CD14-positive monocyte (primary cell): ENCODE measurements at regions not wholly inside any gene's neighbourhood (a gene's known extent, or its start where the extent isn't known, plus 50 kb on each side); places are given as distances from the start of the nearest gene placed in this dataset.

Source experiments
- DNase-seq, 3 donors: peaks; one replicate each; pipeline ENCODE4 v3.0.0-alpha.2; 2011 to 2022
- H2AFZ ChIP-seq: 2 replicates; pipeline ENCODE4 v1.6.0; 2012; ENCODE audit warnings: mild to moderate bottlenecking, low read depth, low read length, inconsistent platforms; ENCODE audit not compliant: insufficient read depth, poor library complexity, severe bottlenecking
- H3K27ac ChIP-seq, 2 donors: 1 replicate in 1 of 2; 2 replicates in 1 of 2; pipeline ENCODE4 v1.5.1; 2012 to 2013; ENCODE audit warnings: low read length in 2 of 2, control low read depth in 1 of 2, inconsistent platforms in 1 of 2, low read depth in 1 of 2, mild to moderate bottlenecking in 1 of 2
- H3K27me3 ChIP-seq, 2 donors: one replicate each; pipeline versions ENCODE4 v1.6.0 to v1.6.1; 2011 to 2013; ENCODE audit warnings: low read length in 2 of 2; ENCODE audit not compliant: control insufficient read depth in 2 of 2, insufficient read depth in 2 of 2
- H3K36me3 ChIP-seq, 2 donors: replicated peaks in 1 of 2; 1 replicate in 1 of 2; 2 replicates in 1 of 2; pipeline versions ENCODE4 v1.5.1 to v1.6.1; 2012 to 2013; ENCODE audit warnings: low read length in 2 of 2, control low read depth in 1 of 2, inconsistent platforms in 1 of 2, mild to moderate bottlenecking in 1 of 2; ENCODE audit not compliant: insufficient read depth in 2 of 2, control insufficient read depth in 1 of 2
- H3K4me1 ChIP-seq, 2 donors: 1 replicate in 1 of 2; 2 replicates in 1 of 2; pipeline versions ENCODE4 v1.5.1 to v1.6.1; 2012 to 2013; ENCODE audit warnings: low read length in 2 of 2, control low read depth in 1 of 2, inconsistent platforms in 1 of 2, mild to moderate bottlenecking in 1 of 2, moderate library complexity in 1 of 2; ENCODE audit not compliant: insufficient read depth in 2 of 2, control insufficient read depth in 1 of 2
- H3K4me2 ChIP-seq: replicated peaks from 2 replicates; pipeline ENCODE3; 2012; ENCODE audit warnings: low read length, moderate library complexity, mild to moderate bottlenecking; ENCODE audit not compliant: poor library complexity, severe bottlenecking; ENCODE audit errors: extremely low read depth
- H3K4me3 ChIP-seq, 3 experiments: fragments of 200-600 bp in 1 of 3; sonication (generic) in 1 of 3; replicated peaks in 1 of 3; 1 replicate in 2 of 3; 2 replicates in 1 of 3; pipeline ENCODE4 v1.5.1; 2011 to 2013; ENCODE audit warnings: low read length in 3 of 3, mild to moderate bottlenecking in 3 of 3, control low read depth in 2 of 3, low read depth in 2 of 3, inconsistent platforms in 1 of 3, moderate library complexity in 1 of 3
- H3K79me2 ChIP-seq: 2 replicates; pipeline ENCODE4 v1.6.0; 2012; ENCODE audit warnings: mild to moderate bottlenecking, control low read depth, inconsistent platforms, low read length, moderate library complexity; ENCODE audit not compliant: insufficient read depth
- H3K9ac ChIP-seq: 2 replicates; pipeline ENCODE4 v1.6.0; 2017; ENCODE audit warnings: low read length, mild to moderate bottlenecking; ENCODE audit not compliant: insufficient read depth, poor library complexity, severe bottlenecking
- H3K9me3 ChIP-seq, 2 donors: replicated peaks in 1 of 2; 1 replicate in 1 of 2; 2 replicates in 1 of 2; pipeline versions ENCODE4 v1.5.1 to v1.6.1; 2012 to 2013; ENCODE audit warnings: low read length in 2 of 2, control low read depth in 1 of 2; ENCODE audit not compliant: control insufficient read depth in 1 of 2, insufficient read depth in 1 of 2
- H4K20me1 ChIP-seq: 2 replicates; pipeline ENCODE4 v1.6.0; 2012; ENCODE audit warnings: mild to moderate bottlenecking, low read length, control low read depth, moderate library complexity; ENCODE audit not compliant: insufficient read depth
- H3K27ac Mint-ChIP-seq, 7 donors: one replicate each; pipeline ENCODE4 v1.8.0; 2020; ENCODE audit warnings: mild to moderate bottlenecking in 7 of 7, mixed read lengths in 7 of 7, moderate library complexity in 6 of 7, inconsistent platforms in 2 of 7
- H3K27me3 Mint-ChIP-seq, 3 donors: one replicate each; pipeline ENCODE4 v1.8.0; 2021 to 2022; ENCODE audit warnings: low read depth in 3 of 3, mild to moderate bottlenecking in 3 of 3, mixed read lengths in 3 of 3, moderate library complexity in 3 of 3, inconsistent platforms in 1 of 3
- H3K36me3 Mint-ChIP-seq, 2 donors: one replicate each; pipeline ENCODE4 v1.8.0; 2020; ENCODE audit warnings: mixed read lengths in 2 of 2, inconsistent platforms in 1 of 2, mild to moderate bottlenecking in 1 of 2
- H3K4me1 Mint-ChIP-seq: one replicate; pipeline ENCODE4 v1.8.0; 2020; ENCODE audit warnings: mild to moderate bottlenecking, mixed read lengths
- H3K4me3 Mint-ChIP-seq, 2 donors: one replicate each; pipeline ENCODE4 v1.8.0; 2020; ENCODE audit warnings: mild to moderate bottlenecking in 2 of 2, mixed read lengths in 2 of 2, moderate library complexity in 1 of 2
- H3K9me3 Mint-ChIP-seq, 7 donors: one replicate each; pipeline ENCODE4 v1.8.0; 2020 to 2022; ENCODE audit warnings: mixed read lengths in 7 of 7, mild to moderate bottlenecking in 6 of 7, moderate library complexity in 6 of 7, inconsistent platforms in 2 of 7
- WGBS: methylation state at CpG from one replicate; pipeline ENCODE4 v1.1.5; 2013; ENCODE audit warnings: missing lambda C conversion rate; ENCODE audit not compliant: insufficient coverage; 5-methylcytosine and 5-hydroxymethylcytosine counted together
- intact Hi-C, 2 donors: fragments of 100-400 bp; cut with micrococcal nuclease; formaldehyde crosslinking; loops; one replicate each; pipeline versions ENCODE4 v1.15.0 to v1.15.1; 2023
- TF ChIP-seq, protein P1 (sequence below): fragments of 200-600 bp; IDR thresholded peaks from one replicate; pipeline ENCODE4 v1.8.0; 2022; ENCODE audit warnings: antibody characterized with exemption, mild to moderate bottlenecking

DNA sequence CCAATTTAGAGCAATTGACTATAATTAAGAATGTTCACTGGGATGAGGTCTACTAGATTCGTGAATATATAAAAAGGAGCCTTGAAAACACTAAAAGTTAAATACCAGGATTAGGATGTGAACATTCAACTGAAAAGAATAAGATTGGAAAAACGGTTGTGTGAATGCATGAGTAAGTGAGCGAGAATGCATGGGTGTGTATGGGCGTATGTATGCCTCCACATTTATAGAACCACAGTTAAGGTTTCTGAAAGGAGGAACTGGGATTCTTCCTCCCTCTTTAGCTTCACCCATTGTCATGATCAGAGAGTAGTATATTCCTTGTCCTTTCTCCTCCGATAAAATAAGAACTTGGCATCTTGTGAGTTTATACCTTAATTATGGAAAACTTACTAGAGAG, 151.1 kb upstream of the UBE2E3 start:
- Histone ChIP-seq H3K79me2 (no peaks in the 10 kb centered on the region), H3K4me1 (no peaks in the 10 kb centered on the region), H3K4me3 (no peak overlapping the region), H3K4me2 (no peak overlapping the region), H3K36me3 (no peaks in the 10 kb centered on the region), H3K9ac (no peak overlapping the region), H3K27me3 (no peaks in the 10 kb centered on the region), H3K9me3 (no peaks in the 10 kb centered on the region), H3K27ac (no peak overlapping the region), H2AFZ (no peak overlapping the region), H4K20me1 (no peaks in the 10 kb centered on the region)
- TF ChIP-seq, protein P1, sequence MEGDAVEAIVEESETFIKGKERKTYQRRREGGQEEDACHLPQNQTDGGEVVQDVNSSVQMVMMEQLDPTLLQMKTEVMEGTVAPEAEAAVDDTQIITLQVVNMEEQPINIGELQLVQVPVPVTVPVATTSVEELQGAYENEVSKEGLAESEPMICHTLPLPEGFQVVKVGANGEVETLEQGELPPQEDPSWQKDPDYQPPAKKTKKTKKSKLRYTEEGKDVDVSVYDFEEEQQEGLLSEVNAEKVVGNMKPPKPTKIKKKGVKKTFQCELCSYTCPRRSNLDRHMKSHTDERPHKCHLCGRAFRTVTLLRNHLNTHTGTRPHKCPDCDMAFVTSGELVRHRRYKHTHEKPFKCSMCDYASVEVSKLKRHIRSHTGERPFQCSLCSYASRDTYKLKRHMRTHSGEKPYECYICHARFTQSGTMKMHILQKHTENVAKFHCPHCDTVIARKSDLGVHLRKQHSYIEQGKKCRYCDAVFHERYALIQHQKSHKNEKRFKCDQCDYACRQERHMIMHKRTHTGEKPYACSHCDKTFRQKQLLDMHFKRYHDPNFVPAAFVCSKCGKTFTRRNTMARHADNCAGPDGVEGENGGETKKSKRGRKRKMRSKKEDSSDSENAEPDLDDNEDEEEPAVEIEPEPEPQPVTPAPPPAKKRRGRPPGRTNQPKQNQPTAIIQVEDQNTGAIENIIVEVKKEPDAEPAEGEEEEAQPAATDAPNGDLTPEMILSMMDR = no peak
- peaks cover 0 to 2% (median 0%) of the 10 kb centered on the region in 3 donors for H3K27me3 Mint-ChIP-seq
- peaks cover 0 to 9% (median 2%) of the 10 kb centered on the region in 7 donors for H3K9me3 Mint-ChIP-seq
- no peaks in the 10 kb centered on the region for H3K4me1 Mint-ChIP-seq
- H3K27ac Mint-ChIP-seq = no peak overlapping the region
- 100% methylated on average over 1 of the region's 5 CpGs for WGBS
- H3K36me3 Mint-ChIP-seq = no peaks in the 10 kb centered on the region
- DNase-seq = no peak
- intact Hi-C loops = no loop called here
- H3K4me3 Mint-ChIP-seq = no peak overlapping the region

DNA sequence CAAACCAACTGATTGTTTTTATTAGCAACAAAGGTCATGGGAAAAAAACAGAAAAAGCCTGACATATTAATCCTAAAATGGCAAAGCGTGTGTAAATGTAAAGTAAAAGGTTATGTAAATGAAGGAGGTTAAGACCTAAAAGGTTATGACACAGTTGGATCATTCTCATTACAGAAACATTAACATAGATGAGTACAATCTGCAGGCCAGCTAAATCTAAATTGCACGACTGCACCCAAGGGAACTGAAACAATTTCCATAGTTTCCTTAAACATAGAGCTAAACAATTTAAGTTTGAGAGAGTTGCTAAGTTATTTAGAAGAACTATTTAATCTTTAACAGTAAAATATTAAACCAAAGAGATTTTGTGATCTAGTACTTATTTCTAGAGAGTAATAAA, 151.6 kb upstream of the UBE2E3 start:
- no peaks in the 10 kb centered on the region for H4K20me1 ChIP-seq
- no peak overlapping the region for H2AFZ ChIP-seq
- H3K79me2 ChIP-seq = no peaks in the 10 kb centered on the region
- H3K27me3 Mint-ChIP-seq = peaks cover 0 to 3% (median 0%) of the 10 kb centered on the region in 3 donors
- H3K4me1 ChIP-seq = no peaks in the 10 kb centered on the region
- no peak overlapping the region for H3K27ac ChIP-seq
- peaks cover 0 to 9% (median 2%) of the 10 kb centered on the region in 7 donors for H3K9me3 Mint-ChIP-seq
- H3K27me3 ChIP-seq = no peaks in the 10 kb centered on the region
- H3K4me3 ChIP-seq = no peak overlapping the region
- no peaks in the 10 kb centered on the region for H3K36me3 ChIP-seq
- H3K4me3 Mint-ChIP-seq = no peak overlapping the region
- no peaks in the 10 kb centered on the region for H3K9me3 ChIP-seq
- H3K4me2 ChIP-seq = no peak overlapping the region
- H3K36me3 Mint-ChIP-seq = no peaks in the 10 kb centered on the region
- DNase-seq = no peak
- no peak overlapping the region for H3K9ac ChIP-seq
- WGBS = no CpG with 5 or more reads among the region's 2 CpGs
- TF ChIP-seq, protein P1 = no peak
- intact Hi-C loops = no loop called here
- no peak overlapping the region for H3K27ac Mint-ChIP-seq
- H3K4me1 Mint-ChIP-seq = no peaks in the 10 kb centered on the region
